HEK293T (cell line): ENCODE measurements at regions not wholly inside any gene's neighbourhood (a gene's known extent, or its start where the extent isn't known, plus 50 kb on each side); places are given as distances from the start of the nearest gene placed in this dataset.

ENCODE experiments used
- CTCF ChIA-PET: fragments of 350-600 bp; formaldehyde crosslinking; extraction: SDS; loops from one replicate; lab custom pipeline; 2021; ENCODE audit warnings: antibody characterized with exemption, inconsistent platforms; lab: Yijun Ruan, JAX
- POLR2A ChIA-PET: fragments of 350-600 bp; formaldehyde crosslinking; extraction: SDS; loops from one replicate; lab custom pipeline; 2020; ENCODE audit warnings: antibody characterized with exemption, inconsistent platforms; lab: Yijun Ruan, JAX
- DNase-seq: peaks from one replicate; pipeline ENCODE4 v3.0.0; 2012; ENCODE audit warnings: mixed read lengths; ENCODE audit errors: extremely low spot score
- ARNT ChIP-seq: fragments of 450-650 bp; IDR thresholded peaks from 2 replicates; pipeline ENCODE4 v1.6.1; 2017; ENCODE audit warnings: mild to moderate bottlenecking
- BHLHE40 ChIP-seq: fragments of 450-650 bp; IDR thresholded peaks from 2 replicates; pipeline ENCODE4 v1.6.1; 2016; ENCODE audit warnings: mild to moderate bottlenecking, moderate library complexity, borderline replicate concordance
- CTBP1 ChIP-seq: fragments of 450-650 bp; IDR thresholded peaks from 2 replicates; pipeline ENCODE4 v1.6.1; 2016; ENCODE audit warnings: borderline replicate concordance
- ELF4 ChIP-seq: fragments of 450-650 bp; IDR thresholded peaks from 2 replicates; pipeline ENCODE4 v1.6.1; 2017; ENCODE audit warnings: antibody characterized with exemption
- FOXA1 ChIP-seq: fragments of 450-650 bp; IDR thresholded peaks from 2 replicates; pipeline ENCODE4 v1.6.1; 2016; ENCODE audit warnings: mild to moderate bottlenecking
- FOXK2 ChIP-seq: fragments of 450-650 bp; IDR thresholded peaks from 2 replicates; pipeline ENCODE4 v1.6.1; 2016; ENCODE audit warnings: mild to moderate bottlenecking
- FOXM1 ChIP-seq: fragments of 450-650 bp; IDR thresholded peaks from 2 replicates; pipeline ENCODE4 v1.6.1; 2017; ENCODE audit warnings: mild to moderate bottlenecking, borderline replicate concordance
- HDGF ChIP-seq: fragments of 450-650 bp; IDR thresholded peaks from 2 replicates; pipeline ENCODE4 v1.6.1; 2017; ENCODE audit warnings: antibody characterized with exemption, borderline replicate concordance
- L3MBTL2 ChIP-seq: fragments of 450-650 bp; conservative IDR thresholded peaks from 2 replicates; pipeline ENCODE4 v1.6.1; 2016; ENCODE audit warnings: mild to moderate bottlenecking
- LEF1 ChIP-seq: fragments of 450-650 bp; IDR thresholded peaks from 2 replicates; pipeline ENCODE4 v1.6.1; 2017; ENCODE audit warnings: mild to moderate bottlenecking, borderline replicate concordance
- NFRKB ChIP-seq: fragments of 450-650 bp; IDR thresholded peaks from 2 replicates; pipeline ENCODE4 v1.6.1; 2016; ENCODE audit warnings: mild to moderate bottlenecking, moderate library complexity
- PKNOX1 ChIP-seq: fragments of 450-650 bp; IDR thresholded peaks from 2 replicates; pipeline ENCODE4 v1.6.1; 2016
- SP1 ChIP-seq: fragments of 450-650 bp; IDR thresholded peaks from 2 replicates; pipeline ENCODE4 v1.6.1; 2017
- SUZ12 ChIP-seq: fragments of 450-650 bp; IDR thresholded peaks from 2 replicates; pipeline ENCODE4 v1.6.1; 2016; ENCODE audit warnings: mild to moderate bottlenecking
- TARDBP ChIP-seq: fragments of 450-650 bp; IDR thresholded peaks from 2 replicates; pipeline ENCODE4 v1.6.1; 2016
- ZNF384 ChIP-seq: fragments of 450-650 bp; IDR thresholded peaks from 2 replicates; pipeline ENCODE4 v1.6.1; 2016

GRCh38 chr1:24258735-24259424 lies 60.3 kb upstream of the GRHL3 start:
- DNase-seq = no peak
- ChIA-PET CTCF (no interaction called here), POLR2A (interaction anchor here (0.9 kb wide), 1 partner anchor 10 kb away, joined by 3 read pairs; no protein-coding TSS in a partner anchor)
- TF ChIP-seq ZNF384 (no peak), CTBP1 (no peak), FOXK2 (no peak), ELF4 (no peak), LEF1 (no peak), NFRKB (no peak), FOXM1 (no peak), L3MBTL2 (no peak)

GRCh38 chr1:24257373-24257772 lies 61.8 kb upstream of the GRHL3 start:
- ChIA-PET CTCF (interaction anchor here (0.7 to 1.3 kb wide), 2 partner anchors 58 to 135 kb away, joined by 3 to 4 read pairs; no protein-coding TSS in a partner anchor), POLR2A (no interaction called here)
- TF ChIP-seq FOXM1 = no peak
- TF ChIP-seq ELF4 = no peak
- no peak for TF ChIP-seq SUZ12
- TF ChIP-seq ARNT = no peak
- no peak for TF ChIP-seq LEF1
- TF ChIP-seq NFRKB = no peak
- no peak for TF ChIP-seq FOXK2
- TF ChIP-seq FOXA1 = no peak
- no peak for TF ChIP-seq PKNOX1
- no peak for TF ChIP-seq ZNF384
- TF ChIP-seq L3MBTL2 = no peak
- TF ChIP-seq CTBP1 = no peak
- no peak for DNase-seq

- ChIA-PET CTCF (interaction anchor here (1.3 kb wide), 1 partner anchor 136 kb away, joined by 3 read pairs; no protein-coding TSS in a partner anchor), POLR2A (no interaction called here)
- TF ChIP-seq ELF4 = no peak
- TF ChIP-seq LEF1 = no peak
- TF ChIP-seq FOXM1 = no peak
- TF ChIP-seq NFRKB = no peak
- TF ChIP-seq ZNF384 = no peak
- TF ChIP-seq FOXA1 = no peak
- no peak for TF ChIP-seq SUZ12
- no peak for TF ChIP-seq CTBP1
- no peak for TF ChIP-seq FOXK2
- TF ChIP-seq SP1 = no peak
- no peak for TF ChIP-seq TARDBP
- no peak for TF ChIP-seq L3MBTL2
- TF ChIP-seq PKNOX1 = no peak
- TF ChIP-seq BHLHE40 = no peak
- no peak for TF ChIP-seq ARNT
- TF ChIP-seq HDGF = no peak
- DNase-seq = no peak
Observed at GRCh38 chr1:24256687-24257086, 62.5 kb upstream of the GRHL3 start.

GRCh38 chr1:24255226-24255625 lies 63.9 kb upstream of the GRHL3 start:
- TF ChIP-seq TARDBP = no peak
- no peak for TF ChIP-seq ZNF384
- no peak for TF ChIP-seq FOXM1
- TF ChIP-seq SUZ12 = no peak
- no peak for TF ChIP-seq NFRKB
- no peak for TF ChIP-seq SP1
- no peak for TF ChIP-seq ARNT
- no peak for TF ChIP-seq FOXK2
- no peak for TF ChIP-seq LEF1
- no peak for TF ChIP-seq L3MBTL2
- no peak for TF ChIP-seq BHLHE40
- TF ChIP-seq CTBP1 = no peak
- no peak for TF ChIP-seq FOXA1
- TF ChIP-seq ELF4 = no peak
- no peak for TF ChIP-seq PKNOX1
- no peak for TF ChIP-seq HDGF
- DNase-seq = no peak
- ChIA-PET CTCF (interaction anchor here (0.6 kb wide), 1 partner anchor 99 kb away, joined by 3 read pairs; no protein-coding TSS in a partner anchor), POLR2A (no interaction called here)

- ChIA-PET POLR2A (no interaction called here), CTCF (interaction anchor here (0.6 kb wide), 1 partner anchor 100 kb away, joined by 3 read pairs; no protein-coding TSS in a partner anchor)
- TF ChIP-seq HDGF (no peak), SUZ12 (no peak), FOXM1 (no peak), NFRKB (no peak), CTBP1 (no peak), ELF4 (no peak), BHLHE40 (no peak), FOXA1 (no peak)
- no peak for DNase-seq
Observed at GRCh38 chr1:24254783-24255182, 64.4 kb upstream of the GRHL3 start.

GRCh38 chr1:24253571-24253970 lies 65.6 kb upstream of the GRHL3 start:
- TF ChIP-seq ELF4 (no peak), SUZ12 (no peak), ARNT (no peak), LEF1 (no peak), ZNF384 (no peak), NFRKB (no peak), PKNOX1 (no peak), L3MBTL2 (no peak), TARDBP (no peak), FOXM1 (no peak), SP1 (no peak), HDGF (no peak)
- DNase-seq = peak; percentile 19
- ChIA-PET POLR2A (no interaction called here), CTCF (no interaction called here)
